ENCODE measurements at regions not wholly inside any gene's neighbourhood (a gene's known extent, or its start where the extent isn't known, plus 50 kb on each side); places are given as distances from the start of the nearest gene placed in this dataset.
"Not testable (repeated sequence)": the region's sequence is repeated elsewhere in the genome, so short reads cannot be mapped to it uniquely, and the experiment has no call there.

DNA sequence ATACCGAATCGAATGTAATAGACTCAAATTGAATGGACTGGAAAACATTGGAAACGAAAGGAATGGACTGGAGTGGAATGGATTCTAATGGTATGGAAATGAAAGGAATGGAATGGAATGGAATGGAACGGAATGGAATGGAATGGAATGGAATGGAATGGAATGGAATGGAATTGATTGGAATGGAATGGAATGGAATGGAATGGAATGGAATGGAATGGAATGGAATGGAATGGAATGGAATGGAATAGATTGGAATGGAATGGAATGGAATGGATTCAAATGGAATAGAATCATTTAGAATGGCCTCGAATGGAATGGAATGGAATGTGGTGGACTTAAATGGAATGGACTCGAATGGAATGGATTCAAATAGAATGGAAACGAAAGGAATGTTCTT, 1057.5 kb upstream of the USP9Y start:
- H3K27me3 ChIP-seq (ENCODE audit: insufficient read depth, low read length); H3K36me3 Mint-ChIP-seq; H3K4me3 Mint-ChIP-seq; H3K27ac ChIP-seq (ENCODE audit: low read depth, low read length); H3K4me1 ChIP-seq (ENCODE audit: insufficient read depth, low read length); CTCF ChIA-PET (ENCODE audit: partially characterized antibody); DNase-seq; H3K27ac Mint-ChIP-seq; H3K9me3 ChIP-seq (ENCODE audit: control insufficient read depth in 1 of 2, low read length in 2 of 2); intact Hi-C loops (cut with micrococcal nuclease); H3K27me3 Mint-ChIP-seq; H3K4me3 ChIP-seq (ENCODE audit: low read length in 2 of 2); H3K36me3 ChIP-seq (ENCODE audit: insufficient read depth, low read length); POLR2A ChIA-PET (ENCODE audit: partially characterized antibody); H3K4me1 Mint-ChIP-seq: not testable (repeated sequence)
- H3K9me3 Mint-ChIP-seq, result peaks cover 3 to 39% (median 5%) of the 10 kb centered on the region in 8 donors

- no peaks in the 10 kb centered on the region for H3K4me1 Mint-ChIP-seq
- H3K36me3 ChIP-seq (ENCODE audit: insufficient read depth, low read length), result no peaks in the 10 kb centered on the region
- DNase-seq, result no peak
- H3K36me3 Mint-ChIP-seq, result peaks cover 0 to 6% of the 10 kb centered on the region in 2 donors
- H3K4me3 ChIP-seq (ENCODE audit: low read length in 2 of 2), result no peak overlapping the region
- peaks cover 0 to 4% of the 10 kb centered on the region in 2 donors for H3K9me3 ChIP-seq (ENCODE audit: control insufficient read depth in 1 of 2, low read length in 2 of 2)
- H3K4me1 ChIP-seq (ENCODE audit: insufficient read depth, low read length), result no peaks in the 10 kb centered on the region
- H3K27ac Mint-ChIP-seq, result no peak overlapping the region
- no peaks in the 10 kb centered on the region for H3K27me3 ChIP-seq (ENCODE audit: insufficient read depth, low read length)
- ChIA-PET CTCF (ENCODE audit: partially characterized antibody) (no interaction called here), POLR2A (ENCODE audit: partially characterized antibody) (no interaction called here)
- H3K9me3 Mint-ChIP-seq, result peaks cover 0 to 69% (median 2%) of the 10 kb centered on the region in 8 donors
- H3K27ac ChIP-seq (ENCODE audit: low read depth, low read length), result no peak overlapping the region
- H3K27me3 Mint-ChIP-seq, result no peaks in the 10 kb centered on the region
- H3K4me3 Mint-ChIP-seq, result no peak overlapping the region
- intact Hi-C loops (cut with micrococcal nuclease), result no loop called here
Measured at GRCh38 chrY:11668221-11668620, 1032.8 kb upstream of the USP9Y start.
